OCI-LY1 (cell line): ENCODE measurements at regions not wholly inside any gene's neighbourhood (a gene's known extent, or its start where the extent isn't known, plus 50 kb on each side); places are given as distances from the start of the nearest gene placed in this dataset.

ENCODE experiments used
- H2AFZ ChIP-seq: fragments of 200-600 bp; sonication (generic), shearing (Covaris generic); 2 replicates; pipeline ENCODE4 v1.6.0; 2014; ENCODE audit warnings: antibody characterized with exemption, mild to moderate bottlenecking, low read length
- H3F3A ChIP-seq: fragments of 200-600 bp; sonication (generic), shearing (Covaris generic); 2 replicates; pipeline ENCODE4 v1.6.0; 2014; ENCODE audit warnings: mild to moderate bottlenecking, antibody characterized with exemption, low read length, moderate library complexity; ENCODE audit not compliant: insufficient read depth
- H3K27ac ChIP-seq: fragments of 200-600 bp; sonication (generic); 2 replicates; pipeline ENCODE4 v1.5.1; 2014; ENCODE audit warnings: low read length, mixed run types, mild to moderate bottlenecking, low read depth; ENCODE audit not compliant: poor library complexity, severe bottlenecking
- H3K27me3 ChIP-seq: fragments of 200-600 bp; sonication (generic); 2 replicates; pipeline ENCODE4 v1.6.0; 2014; ENCODE audit warnings: antibody characterized with exemption, mild to moderate bottlenecking, low read length, moderate library complexity; ENCODE audit not compliant: insufficient read depth
- H3K36me3 ChIP-seq: fragments of 200-600 bp; sonication (generic); 2 replicates; pipeline ENCODE4 v1.6.1; 2014; ENCODE audit warnings: mild to moderate bottlenecking, antibody characterized with exemption, low read length, moderate library complexity, mixed read lengths; ENCODE audit not compliant: insufficient read depth
- H3K4me1 ChIP-seq: fragments of 200-600 bp; sonication (generic); 2 replicates; pipeline ENCODE4 v1.5.1; 2014; ENCODE audit warnings: mild to moderate bottlenecking, low read length, moderate library complexity; ENCODE audit not compliant: insufficient read depth, severe bottlenecking
- H3K4me2 ChIP-seq: fragments of 200-600 bp; sonication (generic), shearing (Covaris generic); 2 replicates; pipeline ENCODE4 v1.6.1; 2014; ENCODE audit warnings: low read length
- H3K4me3 ChIP-seq: fragments of 200-600 bp; sonication (generic); 2 replicates; pipeline ENCODE4 v1.5.1; 2014; ENCODE audit warnings: low read length, low read depth, mild to moderate bottlenecking, mixed read lengths; ENCODE audit not compliant: poor library complexity, severe bottlenecking
- H3K79me2 ChIP-seq: fragments of 200-600 bp; shearing (Covaris generic); 2 replicates; pipeline ENCODE4 v1.6.1; 2016; ENCODE audit warnings: mixed run types, low read length, mixed read lengths; ENCODE audit not compliant: insufficient read depth
- H3K9ac ChIP-seq: fragments of 200-600 bp; sonication (generic), shearing (Covaris generic); 2 replicates; pipeline ENCODE4 v1.6.1; 2014; ENCODE audit warnings: mild to moderate bottlenecking, low read length, mixed read lengths
- H3K9me2 ChIP-seq: fragments of 200-600 bp; sonication (generic), shearing (Covaris generic); 2 replicates; pipeline ENCODE4 v1.6.1; 2014; ENCODE audit warnings: low read depth, mild to moderate bottlenecking, low read length, mixed read lengths
- H3K9me3 ChIP-seq: fragments of 200-600 bp; shearing (Covaris generic); 2 replicates; pipeline ENCODE4 v1.6.1; 2014; ENCODE audit warnings: low read length, mixed read lengths
- H4K20me1 ChIP-seq: fragments of 200-600 bp; sonication (generic), shearing (Covaris generic); 2 replicates; pipeline ENCODE4 v1.6.0; 2016; ENCODE audit warnings: mild to moderate bottlenecking, low read length; ENCODE audit not compliant: insufficient read depth
- EZH2 ChIP-seq: fragments of 200-600 bp; sonication (generic), shearing (Covaris generic); IDR thresholded peaks from 2 replicates; pipeline ENCODE4 v1.8.0; 2017; ENCODE audit warnings: borderline replicate concordance, mixed run types, mild to moderate bottlenecking, antibody characterized with exemption, low read length, moderate library complexity, mixed read lengths
- TF ChIP-seq, protein P1 (sequence below): fragments of 200-600 bp; sonication (generic), shearing (Covaris generic); IDR thresholded peaks from 2 replicates; pipeline ENCODE4 v1.5.1; 2017; ENCODE audit warnings: mild to moderate bottlenecking, antibody characterized with exemption, low read length, moderate library complexity, mixed read lengths

- Histone ChIP-seq H3K4me1 (no peaks in the 10 kb centered on the region), H3K9me3 (no peaks in the 10 kb centered on the region), H3K9me2 (no peaks in the 10 kb centered on the region), H3K4me3 (no peak overlapping the region), H4K20me1 (no peaks in the 10 kb centered on the region), H3K4me2 (no peak overlapping the region), H3K79me2 (no peaks in the 10 kb centered on the region), H2AFZ (no peak overlapping the region), H3K36me3 (no peaks in the 10 kb centered on the region), H3F3A (no peaks in the 10 kb centered on the region), H3K9ac (no peak overlapping the region), H3K27ac (no peak overlapping the region), H3K27me3 (peaks cover 6% of the 10 kb centered on the region; the same call in 1 of the 2 replicates)
- no peak for TF ChIP-seq EZH2
- TF ChIP-seq, protein P1, sequence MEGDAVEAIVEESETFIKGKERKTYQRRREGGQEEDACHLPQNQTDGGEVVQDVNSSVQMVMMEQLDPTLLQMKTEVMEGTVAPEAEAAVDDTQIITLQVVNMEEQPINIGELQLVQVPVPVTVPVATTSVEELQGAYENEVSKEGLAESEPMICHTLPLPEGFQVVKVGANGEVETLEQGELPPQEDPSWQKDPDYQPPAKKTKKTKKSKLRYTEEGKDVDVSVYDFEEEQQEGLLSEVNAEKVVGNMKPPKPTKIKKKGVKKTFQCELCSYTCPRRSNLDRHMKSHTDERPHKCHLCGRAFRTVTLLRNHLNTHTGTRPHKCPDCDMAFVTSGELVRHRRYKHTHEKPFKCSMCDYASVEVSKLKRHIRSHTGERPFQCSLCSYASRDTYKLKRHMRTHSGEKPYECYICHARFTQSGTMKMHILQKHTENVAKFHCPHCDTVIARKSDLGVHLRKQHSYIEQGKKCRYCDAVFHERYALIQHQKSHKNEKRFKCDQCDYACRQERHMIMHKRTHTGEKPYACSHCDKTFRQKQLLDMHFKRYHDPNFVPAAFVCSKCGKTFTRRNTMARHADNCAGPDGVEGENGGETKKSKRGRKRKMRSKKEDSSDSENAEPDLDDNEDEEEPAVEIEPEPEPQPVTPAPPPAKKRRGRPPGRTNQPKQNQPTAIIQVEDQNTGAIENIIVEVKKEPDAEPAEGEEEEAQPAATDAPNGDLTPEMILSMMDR: no peak
Measured at GRCh38 chr7:66518151-66518691, 110.5 kb upstream of the KCTD7 start.

GRCh38 chr7:66521675-66522074 lies 107.0 kb upstream of the KCTD7 start:
- Histone ChIP-seq H3K4me1 (no peaks in the 10 kb centered on the region), H4K20me1 (no peaks in the 10 kb centered on the region), H3K9me3 (no peaks in the 10 kb centered on the region), H2AFZ (no peak overlapping the region), H3K36me3 (no peaks in the 10 kb centered on the region), H3F3A (no peaks in the 10 kb centered on the region), H3K4me2 (no peak overlapping the region), H3K27ac (no peak overlapping the region), H3K9ac (no peak overlapping the region), H3K9me2 (no peaks in the 10 kb centered on the region), H3K27me3 (peaks cover 6% of the 10 kb centered on the region; the same call in 1 of the 2 replicates), H3K4me3 (no peak overlapping the region), H3K79me2 (no peaks in the 10 kb centered on the region)
- no peak for TF ChIP-seq EZH2
- TF ChIP-seq, protein P1: no peak

- Histone ChIP-seq H3K27me3 (peaks cover 6% of the 10 kb centered on the region; the same call in 1 of the 2 replicates), H3K4me2 (no peak overlapping the region), H3K4me1 (no peaks in the 10 kb centered on the region), H3K9me2 (no peaks in the 10 kb centered on the region), H3K79me2 (no peaks in the 10 kb centered on the region), H3K27ac (no peak overlapping the region), H2AFZ (no peak overlapping the region), H3K9me3 (no peaks in the 10 kb centered on the region), H4K20me1 (no peaks in the 10 kb centered on the region), H3F3A (no peaks in the 10 kb centered on the region), H3K4me3 (no peak overlapping the region), H3K36me3 (no peaks in the 10 kb centered on the region), H3K9ac (no peak overlapping the region)
- TF ChIP-seq, protein P1: peak; percentile 87
- TF ChIP-seq EZH2: no peak
Measured at GRCh38 chr7:66522518-66522917, 106.2 kb upstream of the KCTD7 start.
